Peyer's patch (tissue), 4 donors: ENCODE measurements at regions not wholly inside any gene's neighbourhood (a gene's known extent, or its start where the extent isn't known, plus 50 kb on each side); places are given as distances from the start of the nearest gene placed in this dataset.

Experiments used
- DNase-seq, 3 donors: peaks; one replicate each; pipeline ENCODE4 v3.0.0-alpha.2; 2017 to 2019
- H3K27ac ChIP-seq, 4 donors: fragments of 200-600 bp; sonication (generic); one replicate each; pipeline ENCODE4 v1.5.1; 2016 to 2019
- H3K27me3 ChIP-seq, 2 donors: fragments of 200-600 bp; sonication (generic); one replicate each; pipeline ENCODE4 v1.5.1; 2019
- H3K36me3 ChIP-seq, 3 donors: fragments of 200-600 bp; sonication (generic); one replicate each; pipeline ENCODE4 v1.5.1; 2016 to 2019
- H3K4me1 ChIP-seq, 4 donors: fragments of 200-600 bp; sonication (generic); one replicate each; pipeline ENCODE4 v1.5.1; 2016 to 2019
- H3K4me3 ChIP-seq, 4 donors: fragments of 200-600 bp; sonication (generic); 1 replicate in 3 of 4; 2 replicates in 1 of 4; pipeline ENCODE4 v1.5.1; 2016 to 2019; ENCODE audit warnings: mild to moderate bottlenecking in 1 of 4
- H3K9me3 ChIP-seq, 4 donors: fragments of 200-600 bp; sonication (generic); one replicate each; pipeline ENCODE4 v1.5.1; 2016 to 2019; ENCODE audit warnings: mild to moderate bottlenecking in 1 of 4
- CTCF ChIP-seq, 6 experiments: fragments of 450-650 bp in 4 of 6; fragments of 200-600 bp in 2 of 6; sonication (generic) in 1 of 6; IDR thresholded peaks; one replicate each; pipeline ENCODE4 v1.5.1; 2017 to 2019; ENCODE audit warnings: antibody characterized with exemption in 6 of 6, mild to moderate bottlenecking in 3 of 6, moderate library complexity in 1 of 6
- POLR2A ChIP-seq, 2 donors: fragments of 450-650 bp; IDR thresholded peaks; one replicate each; pipeline ENCODE4 v1.5.1; 2017; ENCODE audit warnings: antibody characterized with exemption in 2 of 2, mild to moderate bottlenecking in 2 of 2, moderate library complexity in 2 of 2

GRCh38 chr1:187773168-187773567, 944.4 kb downstream of the PLA2G4A start:
- TF ChIP-seq CTCF (IDR thresholded peaks at IDR 0.05), result no peak
- no peak for TF ChIP-seq POLR2A (IDR thresholded peaks at IDR 0.05)
- no peaks in the 10 kb centered on the region for H3K4me1 ChIP-seq
- H3K4me3 ChIP-seq, result no peak overlapping the region
- H3K36me3 ChIP-seq, result no peaks in the 10 kb centered on the region
- no peak for DNase-seq
- H3K9me3 ChIP-seq, result no peaks in the 10 kb centered on the region
- no peak overlapping the region for H3K27ac ChIP-seq
- no peaks in the 10 kb centered on the region for H3K27me3 ChIP-seq

GRCh38 chr1:187787736-187788135, 959.0 kb downstream of the PLA2G4A start:
- Histone ChIP-seq H3K9me3 (no peaks in the 10 kb centered on the region), H3K4me1 (no peaks in the 10 kb centered on the region), H3K27me3 (no peaks in the 10 kb centered on the region), H3K27ac (no peak overlapping the region), H3K36me3 (no peaks in the 10 kb centered on the region), H3K4me3 (no peak overlapping the region)
- no peak for DNase-seq
- TF ChIP-seq POLR2A (IDR thresholded peaks at IDR 0.05), result no peak
- TF ChIP-seq CTCF (IDR thresholded peaks at IDR 0.05), result no peak

- no peaks in the 10 kb centered on the region for H3K4me1 ChIP-seq
- no peaks in the 10 kb centered on the region for H3K9me3 ChIP-seq
Observed at GRCh38 chr1:187788718-187789117, 960.0 kb downstream of the PLA2G4A start.

GRCh38 chr1:187790724-187791123, 962.0 kb downstream of the PLA2G4A start:
- no peak for DNase-seq
- Histone ChIP-seq H3K9me3 (no peaks in the 10 kb centered on the region), H3K4me1 (no peaks in the 10 kb centered on the region), H3K4me3 (no peak overlapping the region), H3K27me3 (no peaks in the 10 kb centered on the region), H3K27ac (no peak overlapping the region), H3K36me3 (no peaks in the 10 kb centered on the region)
- TF ChIP-seq CTCF (IDR thresholded peaks at IDR 0.05) (no peak), POLR2A (IDR thresholded peaks at IDR 0.05) (no peak)

More at GRCh38 chr1:187788718-187789117, 960.0 kb downstream of the PLA2G4A start:
- no peak for DNase-seq
- Histone ChIP-seq H3K27me3 (no peaks in the 10 kb centered on the region), H3K27ac (no peak overlapping the region), H3K36me3 (no peaks in the 10 kb centered on the region), H3K4me3 (no peak overlapping the region)
- TF ChIP-seq POLR2A (IDR thresholded peaks at IDR 0.05), result no peak
- TF ChIP-seq CTCF (IDR thresholded peaks at IDR 0.05), result no peak

GRCh38 chr1:187794561-187794960, 965.8 kb downstream of the PLA2G4A start:
- H3K4me3 ChIP-seq, result no peak overlapping the region
- no peak overlapping the region for H3K27ac ChIP-seq
- DNase-seq, result no peak
- no peak for TF ChIP-seq POLR2A (IDR thresholded peaks at IDR 0.05)
- no peak for TF ChIP-seq CTCF (IDR thresholded peaks at IDR 0.05)
- no peaks in the 10 kb centered on the region for H3K4me1 ChIP-seq
- H3K9me3 ChIP-seq, result no peaks in the 10 kb centered on the region
- H3K27me3 ChIP-seq, result no peaks in the 10 kb centered on the region
- no peaks in the 10 kb centered on the region for H3K36me3 ChIP-seq

GRCh38 chr1:187809549-187809948, 980.8 kb downstream of the PLA2G4A start:
- Histone ChIP-seq H3K27ac (no peak overlapping the region), H3K4me3 (no peak overlapping the region), H3K4me1 (no peaks in the 10 kb centered on the region), H3K9me3 (no peaks in the 10 kb centered on the region), H3K27me3 (no peaks in the 10 kb centered on the region), H3K36me3 (no peaks in the 10 kb centered on the region)
- TF ChIP-seq POLR2A (IDR thresholded peaks at IDR 0.05), result no peak
- no peak for TF ChIP-seq CTCF (IDR thresholded peaks at IDR 0.05)
- DNase-seq, result no peak
